Lower lobe of right lung (tissue), 2 donors: ENCODE measurements at regions not wholly inside any gene's neighbourhood (a gene's known extent, or its start where the extent isn't known, plus 50 kb on each side); places are given as distances from the start of the nearest gene placed in this dataset.

Experiments used
- ATAC-seq, 2 donors: fragments of 200-7000 bp; cut with Tn5 transposase; one replicate each; pipeline ENCODE4 v1.9.1; 2020 to 2022; ENCODE audit warnings: mild to moderate bottlenecking in 2 of 2, moderate library complexity in 2 of 2
- DNase-seq: peaks from one replicate; pipeline ENCODE4 v3.0.0-alpha.2; 2020
- H3K27ac ChIP-seq: fragments of 200-600 bp; one replicate; pipeline ENCODE4 v1.8.0; 2022
- H3K27me3 ChIP-seq: fragments of 200-600 bp; one replicate; pipeline ENCODE4 v1.8.0; 2022; ENCODE audit warnings: low read depth
- H3K36me3 ChIP-seq: fragments of 200-600 bp; one replicate; pipeline ENCODE4 v1.8.0; 2022; ENCODE audit warnings: mild to moderate bottlenecking
- H3K4me1 ChIP-seq: fragments of 200-600 bp; one replicate; pipeline ENCODE4 v1.8.0; 2022
- H3K4me3 ChIP-seq: fragments of 200-600 bp; one replicate; pipeline ENCODE4 v1.8.0; 2022; ENCODE audit warnings: mild to moderate bottlenecking
- H3K9me3 ChIP-seq: fragments of 200-600 bp; one replicate; pipeline ENCODE4 v1.8.0; 2022
- CTCF ChIP-seq: fragments of 200-600 bp; IDR thresholded peaks from one replicate; pipeline ENCODE4 v1.8.0; 2022; ENCODE audit warnings: antibody characterized with exemption, mild to moderate bottlenecking
- intact Hi-C: fragments of 100-400 bp; cut with DNase I; formaldehyde crosslinking; loops from one replicate; pipeline ENCODE4 v1.11.0; 2022
- donor health status: DM: no; HTN: yes; CAD: no; lungs with severe emphysema.

- TF ChIP-seq CTCF, result no peak
- Histone ChIP-seq H3K27ac (no peak overlapping the region), H3K27me3 (no peaks in the 10 kb centered on the region), H3K36me3 (no peaks in the 10 kb centered on the region), H3K4me1 (no peaks in the 10 kb centered on the region), H3K9me3 (no peaks in the 10 kb centered on the region), H3K4me3 (no peak overlapping the region)
- intact Hi-C loops, result no loop called here
- DNase-seq (no peak), ATAC-seq (no peak)
Observed at GRCh38 chr5:79876456-79876855, 114.6 kb downstream of the MTX3 start.

- Histone ChIP-seq H3K36me3 (no peaks in the 10 kb centered on the region), H3K27me3 (no peaks in the 10 kb centered on the region), H3K4me3 (no peak overlapping the region), H3K4me1 (no peaks in the 10 kb centered on the region), H3K9me3 (no peaks in the 10 kb centered on the region), H3K27ac (no peak overlapping the region)
- DNase-seq, result no peak
- intact Hi-C loops, result no loop called here
- no peak for TF ChIP-seq CTCF
- ATAC-seq, result no peak
Observed at GRCh38 chr5:79875230-79875629, 115.8 kb downstream of the MTX3 start.

GRCh38 chr5:79873187-79873586 is 117.9 kb downstream of the MTX3 start:
- Histone ChIP-seq H3K9me3 (no peaks in the 10 kb centered on the region), H3K27me3 (no peaks in the 10 kb centered on the region), H3K36me3 (no peaks in the 10 kb centered on the region), H3K4me3 (no peak overlapping the region), H3K4me1 (no peaks in the 10 kb centered on the region), H3K27ac (no peak overlapping the region)
- no peak for TF ChIP-seq CTCF
- ATAC-seq, result no peak
- no peak for DNase-seq
- intact Hi-C loops, result no loop called here

- Histone ChIP-seq H3K36me3 (no peaks in the 10 kb centered on the region), H3K4me1 (no peaks in the 10 kb centered on the region), H3K9me3 (no peaks in the 10 kb centered on the region), H3K27me3 (no peaks in the 10 kb centered on the region), H3K4me3 (no peak overlapping the region), H3K27ac (no peak overlapping the region)
- ATAC-seq, result no peak
- intact Hi-C loops, result no loop called here
- no peak for DNase-seq
- no peak for TF ChIP-seq CTCF
Observed at GRCh38 chr5:79872291-79872690, 118.8 kb downstream of the MTX3 start.

GRCh38 chr5:79871364-79872120 is 119.5 kb downstream of the MTX3 start:
- Histone ChIP-seq H3K27ac (no peak overlapping the region), H3K4me1 (no peaks in the 10 kb centered on the region), H3K9me3 (no peaks in the 10 kb centered on the region), H3K4me3 (no peak overlapping the region), H3K36me3 (no peaks in the 10 kb centered on the region), H3K27me3 (no peaks in the 10 kb centered on the region)
- no peak for ATAC-seq
- TF ChIP-seq CTCF, result no peak
- intact Hi-C loops, result no loop called here
- no peak for DNase-seq
